ENCODE measurements at regions not wholly inside any gene's neighbourhood (a gene's known extent, or its start where the extent isn't known, plus 50 kb on each side); places are given as distances from the start of the nearest gene placed in this dataset.

DNA sequence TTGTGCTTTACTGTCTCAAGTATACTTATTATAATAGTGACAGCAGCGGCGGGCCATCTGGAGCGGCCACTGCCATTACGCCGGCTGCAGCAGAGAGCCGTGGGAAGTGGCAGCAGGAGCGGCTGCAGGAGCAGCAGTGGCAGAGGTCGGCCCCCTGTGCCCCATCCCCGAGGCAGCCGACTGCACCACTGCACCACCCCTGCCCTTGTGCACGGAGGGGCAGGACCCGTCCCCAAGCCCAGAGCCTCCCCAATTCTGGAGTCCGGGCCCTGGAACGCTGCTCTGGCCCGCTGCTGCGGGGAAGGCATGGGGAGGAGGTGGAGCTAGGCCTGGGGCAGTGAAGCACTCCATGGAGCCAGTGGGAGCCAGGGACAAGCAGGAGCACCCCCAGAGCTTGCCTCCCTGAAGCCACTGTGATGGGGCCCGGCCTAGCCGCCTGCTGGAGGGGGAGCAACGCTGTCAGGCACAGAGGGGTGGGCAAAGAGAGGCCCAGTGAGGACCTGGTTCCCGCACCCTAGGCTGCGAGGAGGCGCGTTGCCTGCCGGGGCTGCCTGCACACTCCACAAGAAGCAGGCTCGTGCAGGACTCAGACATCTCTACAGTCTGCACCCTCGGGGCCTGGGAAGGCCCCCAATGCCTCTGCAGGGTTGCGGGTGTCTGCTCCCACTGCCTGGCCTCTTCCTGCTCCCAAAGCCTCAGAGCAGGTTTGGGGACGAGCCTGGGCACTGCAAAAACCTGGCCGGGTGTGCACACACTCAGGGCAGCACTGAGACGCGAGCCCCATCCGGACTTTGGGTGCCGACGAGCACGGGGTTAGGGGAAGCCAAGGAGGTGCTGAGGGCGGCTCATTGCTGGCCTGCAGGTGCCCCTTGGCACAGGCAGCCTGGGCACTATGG is 74.2 kb upstream of the RASSF8 start:
- intact Hi-C loops (cut with DNase I), result no loop called here
- no peaks in the 10 kb centered on the region for H3K9me3 ChIP-seq
- peak in 1 of 3 donors; percentile 18 for DNase-seq
- no peak for TF ChIP-seq POLR2A (IDR thresholded peaks at IDR 0.05)
- TF ChIP-seq, protein P1, sequence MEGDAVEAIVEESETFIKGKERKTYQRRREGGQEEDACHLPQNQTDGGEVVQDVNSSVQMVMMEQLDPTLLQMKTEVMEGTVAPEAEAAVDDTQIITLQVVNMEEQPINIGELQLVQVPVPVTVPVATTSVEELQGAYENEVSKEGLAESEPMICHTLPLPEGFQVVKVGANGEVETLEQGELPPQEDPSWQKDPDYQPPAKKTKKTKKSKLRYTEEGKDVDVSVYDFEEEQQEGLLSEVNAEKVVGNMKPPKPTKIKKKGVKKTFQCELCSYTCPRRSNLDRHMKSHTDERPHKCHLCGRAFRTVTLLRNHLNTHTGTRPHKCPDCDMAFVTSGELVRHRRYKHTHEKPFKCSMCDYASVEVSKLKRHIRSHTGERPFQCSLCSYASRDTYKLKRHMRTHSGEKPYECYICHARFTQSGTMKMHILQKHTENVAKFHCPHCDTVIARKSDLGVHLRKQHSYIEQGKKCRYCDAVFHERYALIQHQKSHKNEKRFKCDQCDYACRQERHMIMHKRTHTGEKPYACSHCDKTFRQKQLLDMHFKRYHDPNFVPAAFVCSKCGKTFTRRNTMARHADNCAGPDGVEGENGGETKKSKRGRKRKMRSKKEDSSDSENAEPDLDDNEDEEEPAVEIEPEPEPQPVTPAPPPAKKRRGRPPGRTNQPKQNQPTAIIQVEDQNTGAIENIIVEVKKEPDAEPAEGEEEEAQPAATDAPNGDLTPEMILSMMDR (IDR thresholded peaks at IDR 0.05), result no peak
- no peaks in the 10 kb centered on the region for H3K4me1 ChIP-seq
- 80% methylated on average over 1 of the region's 36 CpGs for WGBS (ENCODE audit: insufficient coverage, low coverage, low lambda C conversion rate, missing lambda C conversion rate)
- ATAC-seq, result peak in 1 of 4 donors; percentile 23
- H3K4me3 ChIP-seq, result no peak overlapping the region
- H3K27ac ChIP-seq, result no peak overlapping the region
- no peaks in the 10 kb centered on the region for H3K36me3 ChIP-seq
- H3K27me3 ChIP-seq, result no peaks in the 10 kb centered on the region

DNA sequence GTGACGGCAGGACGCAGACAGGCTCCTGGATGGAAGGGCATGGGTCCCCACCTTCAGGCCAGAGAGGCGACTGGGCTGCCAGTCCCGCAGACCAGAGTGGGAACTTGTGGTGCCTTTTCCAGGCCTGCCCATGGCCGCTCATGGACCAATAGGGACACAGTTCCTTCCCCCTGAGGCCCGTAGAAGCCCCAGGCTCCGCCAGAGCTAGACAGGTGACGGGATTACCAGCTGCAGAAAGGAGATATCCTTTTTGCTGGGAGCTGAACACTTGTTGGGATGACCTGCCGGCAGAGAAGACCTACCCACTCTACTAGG is 73.6 kb upstream of the RASSF8 start:
- no peak for ATAC-seq
- Histone ChIP-seq H3K36me3 (no peaks in the 10 kb centered on the region), H3K27ac (no peak overlapping the region), H3K27me3 (no peaks in the 10 kb centered on the region), H3K4me3 (no peak overlapping the region), H3K9me3 (no peaks in the 10 kb centered on the region), H3K4me1 (no peaks in the 10 kb centered on the region)
- intact Hi-C loops (cut with DNase I), result no loop called here
- WGBS (ENCODE audit: insufficient coverage, low coverage, low lambda C conversion rate, missing lambda C conversion rate), result no CpG with 5 or more reads among the region's 9 CpGs
- TF ChIP-seq, protein P1 (IDR thresholded peaks at IDR 0.05), result no peak
- TF ChIP-seq POLR2A (IDR thresholded peaks at IDR 0.05), result no peak
- DNase-seq, result no peak

DNA sequence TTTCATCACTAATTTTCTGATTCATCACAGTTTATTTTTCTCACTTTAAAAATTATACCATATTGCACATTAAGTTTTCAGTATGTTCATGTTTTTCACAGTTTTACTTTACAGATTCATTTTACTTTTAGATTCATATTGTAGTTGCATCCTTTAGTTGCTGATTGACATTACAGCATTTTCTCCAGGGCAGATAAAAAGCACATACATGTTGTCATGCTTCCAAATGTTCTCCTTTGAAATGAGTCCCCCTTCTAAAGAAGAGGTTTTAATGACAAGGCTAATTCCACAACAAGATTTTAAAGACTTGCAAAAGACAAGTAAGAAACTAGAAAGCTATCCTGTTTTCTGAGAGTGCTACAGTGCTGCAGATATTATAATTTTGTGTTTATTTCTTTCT is 72.1 kb upstream of the RASSF8 start:
- Histone ChIP-seq H3K4me3 (no peak overlapping the region), H3K4me1 (no peaks in the 10 kb centered on the region), H3K27ac (no peak overlapping the region), H3K9me3 (no peaks in the 10 kb centered on the region), H3K36me3 (no peaks in the 10 kb centered on the region), H3K27me3 (no peaks in the 10 kb centered on the region)
- intact Hi-C loops (cut with DNase I), result no loop called here
- DNase-seq, result no peak
- no peak for TF ChIP-seq POLR2A (IDR thresholded peaks at IDR 0.05)
- TF ChIP-seq, protein P1 (IDR thresholded peaks at IDR 0.05), result no peak
- no peak for ATAC-seq

DNA sequence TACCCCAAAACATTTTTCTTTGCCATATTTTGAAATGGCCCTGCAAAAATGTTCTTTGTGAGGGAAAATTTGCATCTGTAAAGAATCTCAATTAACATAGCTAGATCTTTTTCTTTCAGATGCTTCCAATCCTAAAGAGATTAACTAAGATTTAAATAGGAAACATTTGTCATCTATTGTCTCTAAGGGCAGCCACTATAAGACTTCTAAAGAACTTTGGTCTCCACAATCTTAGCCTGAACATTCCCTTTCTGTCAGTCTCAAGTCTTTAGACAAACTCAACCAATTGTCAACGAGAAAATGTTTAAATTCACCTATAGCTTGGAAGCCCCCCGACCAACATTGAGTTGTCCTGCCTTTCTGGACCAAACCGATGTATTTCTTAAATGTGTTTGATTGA is 71.1 kb upstream of the RASSF8 start:
- no peaks in the 10 kb centered on the region for H3K36me3 ChIP-seq
- WGBS (ENCODE audit: insufficient coverage, low coverage, low lambda C conversion rate, missing lambda C conversion rate), result 30% methylated on average over 3 of the region's 3 CpGs
- DNase-seq (no peak), ATAC-seq (no peak)
- no peaks in the 10 kb centered on the region for H3K27me3 ChIP-seq
- H3K4me1 ChIP-seq, result no peaks in the 10 kb centered on the region
- TF ChIP-seq POLR2A (IDR thresholded peaks at IDR 0.05), result no peak
- TF ChIP-seq, protein P1 (IDR thresholded peaks at IDR 0.05), result no peak
- H3K27ac ChIP-seq, result no peak overlapping the region
- H3K4me3 ChIP-seq, result no peak overlapping the region
- intact Hi-C loops (cut with DNase I), result no loop called here
- H3K9me3 ChIP-seq, result no peaks in the 10 kb centered on the region
